Upper lobe of left lung (tissue), 4 donors: ENCODE measurements at regions not wholly inside any gene's neighbourhood (a gene's known extent, or its start where the extent isn't known, plus 50 kb on each side); places are given as distances from the start of the nearest gene placed in this dataset.
"Not testable (repeated sequence)": the region's sequence is repeated elsewhere in the genome, so short reads cannot be mapped to it uniquely, and the experiment has no call there.

ENCODE experiments used
- EP300 ChIP-seq, 4 donors: sonication (generic); formaldehyde crosslinking; IDR thresholded peaks; one replicate each; pipeline ENCODE4 v1.5.1; 2017; ENCODE audit warnings: antibody characterized with exemption in 4 of 4, control low read depth in 2 of 4
- TF ChIP-seq, protein P1 (sequence below), 6 experiments: fragments of 450-650 bp in 4 of 6; fragments of 200-600 bp in 2 of 6; sonication (generic) in 2 of 6; IDR thresholded peaks; one replicate each; pipeline ENCODE4 v1.5.1; 2016 to 2019; ENCODE audit warnings: antibody characterized with exemption in 6 of 6

DNA sequence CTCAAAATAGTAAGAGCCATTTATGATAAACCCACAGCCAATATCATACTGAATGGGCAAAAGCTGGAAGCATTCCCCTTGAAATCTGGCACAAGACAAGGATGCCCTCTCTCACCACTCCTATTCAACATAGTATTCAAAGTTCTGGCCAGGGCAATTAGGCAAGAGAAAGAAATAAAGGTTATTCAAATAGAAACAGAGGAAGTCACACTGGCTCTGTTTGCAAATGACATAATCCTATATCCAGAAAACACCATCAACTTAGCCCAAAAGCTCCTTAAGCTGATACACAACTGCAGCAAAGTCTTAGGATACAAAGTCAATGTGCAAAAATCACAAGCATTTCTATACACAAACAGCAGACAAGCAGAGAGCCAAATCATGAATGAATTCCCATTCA is 49.8 kb upstream of the HIVEP3 start:
- TF ChIP-seq, protein P1, sequence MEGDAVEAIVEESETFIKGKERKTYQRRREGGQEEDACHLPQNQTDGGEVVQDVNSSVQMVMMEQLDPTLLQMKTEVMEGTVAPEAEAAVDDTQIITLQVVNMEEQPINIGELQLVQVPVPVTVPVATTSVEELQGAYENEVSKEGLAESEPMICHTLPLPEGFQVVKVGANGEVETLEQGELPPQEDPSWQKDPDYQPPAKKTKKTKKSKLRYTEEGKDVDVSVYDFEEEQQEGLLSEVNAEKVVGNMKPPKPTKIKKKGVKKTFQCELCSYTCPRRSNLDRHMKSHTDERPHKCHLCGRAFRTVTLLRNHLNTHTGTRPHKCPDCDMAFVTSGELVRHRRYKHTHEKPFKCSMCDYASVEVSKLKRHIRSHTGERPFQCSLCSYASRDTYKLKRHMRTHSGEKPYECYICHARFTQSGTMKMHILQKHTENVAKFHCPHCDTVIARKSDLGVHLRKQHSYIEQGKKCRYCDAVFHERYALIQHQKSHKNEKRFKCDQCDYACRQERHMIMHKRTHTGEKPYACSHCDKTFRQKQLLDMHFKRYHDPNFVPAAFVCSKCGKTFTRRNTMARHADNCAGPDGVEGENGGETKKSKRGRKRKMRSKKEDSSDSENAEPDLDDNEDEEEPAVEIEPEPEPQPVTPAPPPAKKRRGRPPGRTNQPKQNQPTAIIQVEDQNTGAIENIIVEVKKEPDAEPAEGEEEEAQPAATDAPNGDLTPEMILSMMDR (IDR thresholded peaks at IDR 0.05) = not testable (repeated sequence)
- not testable (repeated sequence) for TF ChIP-seq EP300 (IDR thresholded peaks at IDR 0.05)
